ENCODE measurements at regions not wholly inside any gene's neighbourhood (a gene's known extent, or its start where the extent isn't known, plus 50 kb on each side); places are given as distances from the start of the nearest gene placed in this dataset.

DNA sequence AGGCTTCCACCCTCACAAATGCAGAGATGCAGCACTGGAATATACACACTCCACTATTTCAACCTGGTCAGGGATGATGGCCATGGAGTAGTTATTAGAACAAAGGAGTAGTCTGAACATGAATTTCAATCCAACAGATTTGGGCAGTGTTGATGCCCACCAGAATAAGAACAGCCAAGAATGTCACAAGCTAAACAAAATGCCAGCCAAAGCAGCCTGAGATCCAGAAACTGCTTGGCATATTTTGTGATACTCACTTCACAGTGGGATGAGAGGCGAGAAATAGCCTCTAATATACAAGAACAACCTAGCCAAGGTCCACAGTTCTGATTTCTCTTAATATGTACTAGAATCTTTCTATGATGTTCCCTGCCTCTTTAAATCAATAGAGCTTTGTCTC is 58.6 kb upstream of the KLF7 start:
- DNase-seq (ENCODE audit: low read depth) = no peak
- TF ChIP-seq, protein P1, sequence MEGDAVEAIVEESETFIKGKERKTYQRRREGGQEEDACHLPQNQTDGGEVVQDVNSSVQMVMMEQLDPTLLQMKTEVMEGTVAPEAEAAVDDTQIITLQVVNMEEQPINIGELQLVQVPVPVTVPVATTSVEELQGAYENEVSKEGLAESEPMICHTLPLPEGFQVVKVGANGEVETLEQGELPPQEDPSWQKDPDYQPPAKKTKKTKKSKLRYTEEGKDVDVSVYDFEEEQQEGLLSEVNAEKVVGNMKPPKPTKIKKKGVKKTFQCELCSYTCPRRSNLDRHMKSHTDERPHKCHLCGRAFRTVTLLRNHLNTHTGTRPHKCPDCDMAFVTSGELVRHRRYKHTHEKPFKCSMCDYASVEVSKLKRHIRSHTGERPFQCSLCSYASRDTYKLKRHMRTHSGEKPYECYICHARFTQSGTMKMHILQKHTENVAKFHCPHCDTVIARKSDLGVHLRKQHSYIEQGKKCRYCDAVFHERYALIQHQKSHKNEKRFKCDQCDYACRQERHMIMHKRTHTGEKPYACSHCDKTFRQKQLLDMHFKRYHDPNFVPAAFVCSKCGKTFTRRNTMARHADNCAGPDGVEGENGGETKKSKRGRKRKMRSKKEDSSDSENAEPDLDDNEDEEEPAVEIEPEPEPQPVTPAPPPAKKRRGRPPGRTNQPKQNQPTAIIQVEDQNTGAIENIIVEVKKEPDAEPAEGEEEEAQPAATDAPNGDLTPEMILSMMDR (IDR thresholded peaks at IDR 0.05; ENCODE audit: control insufficient read depth, insufficient read depth, low read depth, low read length, missing control alignments) = no peak
- H3K4me3 ChIP-seq (ENCODE audit: control insufficient read depth, low read depth, low read length) = no peak overlapping the region

DNA sequence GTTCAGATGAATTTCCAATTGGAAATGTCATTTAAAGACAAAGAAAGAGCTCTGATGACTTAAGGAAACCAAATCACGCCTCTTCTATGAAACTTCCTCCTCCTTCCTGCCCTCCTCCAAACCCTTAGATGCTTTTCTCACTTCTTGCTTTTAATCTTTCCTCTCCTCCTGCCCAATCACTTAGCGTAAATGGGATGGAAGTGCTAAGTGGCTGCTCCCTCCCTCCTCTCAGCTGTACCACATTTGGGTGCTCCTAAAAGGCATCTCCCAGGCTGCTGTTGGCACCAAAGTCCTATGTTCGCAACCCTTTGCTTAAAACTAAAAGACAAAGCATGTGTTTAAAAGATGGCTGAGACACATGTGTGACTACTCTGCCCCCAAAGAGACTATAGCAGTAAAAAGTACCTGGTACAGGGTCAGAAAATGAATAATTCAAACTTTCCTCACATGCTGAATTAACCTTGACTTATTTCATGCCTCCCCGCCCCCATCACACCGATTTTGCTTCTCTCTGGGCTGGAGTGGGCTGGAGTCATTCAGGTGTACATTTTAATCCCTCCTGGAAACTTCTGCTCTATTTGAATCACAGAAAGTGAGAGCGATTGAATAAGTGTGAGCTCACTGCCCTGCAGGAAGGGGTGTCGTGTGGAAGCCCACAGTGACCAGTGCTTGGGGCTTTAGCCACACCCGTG is 59.2 kb upstream of the KLF7 start:
- DNase-seq (ENCODE audit: low read depth) = no peak
- TF ChIP-seq, protein P1 (IDR thresholded peaks at IDR 0.05; ENCODE audit: control insufficient read depth, insufficient read depth, low read depth, low read length, missing control alignments) = no peak

DNA sequence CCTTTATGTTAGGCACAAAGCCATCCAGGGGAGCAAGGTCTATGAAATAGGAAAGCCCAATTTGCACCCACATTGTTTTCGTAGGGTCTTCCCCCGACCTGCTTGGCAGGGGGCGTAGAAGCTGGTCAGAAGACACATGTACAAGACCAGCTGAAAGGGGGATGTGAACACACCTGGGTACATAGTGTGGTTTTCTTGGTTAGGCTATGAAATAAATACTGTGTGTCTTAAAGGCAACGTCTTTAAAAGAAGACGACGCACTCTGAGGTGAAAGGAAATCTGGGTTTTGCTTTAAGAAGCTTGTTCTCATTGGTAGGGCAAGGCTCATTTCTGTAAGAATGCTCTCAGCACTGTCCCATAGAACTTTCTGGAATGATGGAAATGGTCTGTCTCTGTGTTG is 60.0 kb upstream of the KLF7 start:
- TF ChIP-seq, protein P1 (IDR thresholded peaks at IDR 0.05; ENCODE audit: control insufficient read depth, insufficient read depth, low read depth, low read length, missing control alignments) = no peak
- no peak for DNase-seq (ENCODE audit: low read depth)
- no peak overlapping the region for H3K4me3 ChIP-seq (ENCODE audit: control insufficient read depth, low read depth, low read length)

More for the DNA sequence above, 59.2 kb upstream of the KLF7 start:
- no peak overlapping the region for H3K4me3 ChIP-seq (ENCODE audit: control insufficient read depth, low read depth, low read length)

DNA sequence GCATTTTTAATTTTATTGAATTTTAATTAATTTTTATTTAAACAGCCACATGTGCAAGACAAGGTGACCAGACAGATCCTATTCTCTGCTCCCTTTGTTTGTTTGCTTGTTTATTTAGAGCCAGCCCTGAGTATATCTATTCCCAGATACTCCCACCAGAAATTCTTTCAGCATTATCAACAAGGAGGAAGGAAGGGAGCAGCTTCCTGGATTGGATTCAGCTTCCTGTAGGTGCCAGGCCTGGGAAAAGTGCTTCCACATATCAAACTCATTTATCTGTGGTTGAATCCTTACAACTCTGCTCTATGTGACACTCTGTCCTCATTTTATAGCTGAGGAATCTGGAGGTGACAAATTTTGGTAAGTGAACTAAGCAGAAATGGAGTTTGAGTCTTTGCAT is 60.5 kb upstream of the KLF7 start:
- no peak for DNase-seq (ENCODE audit: low read depth)
- TF ChIP-seq, protein P1 (IDR thresholded peaks at IDR 0.05; ENCODE audit: control insufficient read depth, insufficient read depth, low read depth, low read length, missing control alignments) = no peak
- no peak overlapping the region for H3K4me3 ChIP-seq (ENCODE audit: control insufficient read depth, low read depth, low read length)

DNA sequence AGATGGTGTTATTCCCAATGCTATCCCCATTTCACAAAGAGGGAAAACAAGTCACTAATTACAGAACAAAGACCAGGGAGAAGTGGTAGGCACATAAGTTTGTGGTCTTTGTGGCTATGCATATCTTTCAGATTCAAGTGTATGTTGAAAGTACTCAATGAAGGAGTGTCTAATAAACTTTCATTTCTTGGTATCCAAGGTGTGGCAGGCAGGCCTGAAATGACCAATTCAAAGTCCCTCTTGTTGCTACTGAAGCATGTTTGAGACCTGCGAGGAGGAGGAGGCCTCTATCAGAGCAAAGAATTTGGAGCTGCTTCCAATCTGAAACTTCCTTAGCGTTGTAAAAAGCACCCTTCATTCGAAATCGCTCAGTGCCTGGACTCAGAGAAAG is 60.9 kb upstream of the KLF7 start:
- H3K4me3 ChIP-seq (ENCODE audit: control insufficient read depth, low read depth, low read length) = no peak overlapping the region
- TF ChIP-seq, protein P1 (IDR thresholded peaks at IDR 0.05; ENCODE audit: control insufficient read depth, insufficient read depth, low read depth, low read length, missing control alignments) = no peak
- no peak for DNase-seq (ENCODE audit: low read depth)

DNA sequence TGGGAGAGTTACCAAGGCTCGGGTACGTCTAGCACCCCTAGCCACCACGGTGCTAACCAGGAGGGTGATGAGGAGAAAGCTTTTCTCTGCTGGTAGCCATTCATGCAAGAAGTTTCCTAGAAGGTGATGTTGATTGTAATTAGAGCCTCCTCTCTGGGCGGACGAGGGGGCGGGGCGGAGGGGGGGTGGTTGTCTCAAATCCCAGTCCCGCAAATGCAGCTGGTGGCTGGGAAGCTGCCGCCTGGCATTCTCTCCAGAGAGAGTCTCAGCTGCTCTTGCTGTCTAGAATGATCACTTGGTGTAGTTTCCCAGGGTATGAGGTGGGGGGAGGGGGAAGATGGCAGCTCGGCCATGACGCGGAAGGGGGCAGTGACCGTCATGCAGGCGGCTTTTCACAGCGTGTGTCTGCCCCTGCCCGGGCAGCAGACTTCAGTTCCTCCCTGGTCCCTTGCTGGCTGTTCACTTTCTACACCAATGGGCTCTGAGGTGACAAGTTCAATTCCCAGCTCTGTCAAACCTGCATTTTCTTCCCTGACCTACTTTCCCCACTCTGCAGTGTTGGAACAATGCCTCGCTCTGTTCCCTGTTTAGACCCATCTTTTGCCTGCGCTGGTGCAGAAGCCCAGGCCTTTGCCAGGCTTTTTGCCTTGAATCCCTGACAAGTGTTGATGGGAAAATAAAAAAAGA is 61.5 kb upstream of the KLF7 start:
- no peak for DNase-seq (ENCODE audit: low read depth)
- H3K4me3 ChIP-seq (ENCODE audit: control insufficient read depth, low read depth, low read length) = no peak overlapping the region
- TF ChIP-seq, protein P1 (IDR thresholded peaks at IDR 0.05; ENCODE audit: control insufficient read depth, insufficient read depth, low read depth, low read length, missing control alignments) = no peak

All from AG09309 (cell line).